PC-3 (cell line): ENCODE measurements at regions not wholly inside any gene's neighbourhood (a gene's known extent, or its start where the extent isn't known, plus 50 kb on each side); places are given as distances from the start of the nearest gene placed in this dataset.

ENCODE experiments used
- ATAC-seq: fragments of 200-7000 bp; cut with Tn5 transposase; 2 replicates; pipeline ENCODE4 v1.9.1; 2020; ENCODE audit warnings: mild to moderate bottlenecking, moderate library complexity
- BruUV-seq: library from RNA; stranded (reverse); fragments of 400-500 nt; replicated peaks from 2 replicates; lab custom pipeline; 2021; lab: Mats Ljungman, UMichigan
- CTCF ChIA-PET: fragments of 300-600 bp; sonication (Branson Sonifier 250); formaldehyde crosslinking; loops from one replicate; lab custom pipeline; 2022; ENCODE audit warnings: antibody characterized with exemption; lab: Charles Lee
- POLR2A ChIA-PET: fragments of 300-600 bp; sonication (Branson Sonifier 250); formaldehyde crosslinking; loops from one replicate; lab custom pipeline; 2022; ENCODE audit warnings: antibody characterized with exemption; ENCODE audit not compliant: unreplicated experiment; lab: Charles Lee
- DNase-seq: peaks from one replicate; pipeline ENCODE4 v3.0.0-alpha.2; 2015
- H2AFZ ChIP-seq: fragments of 300-600 bp; sonication (generic); 2 replicates; pipeline ENCODE4 v1.6.0; 2016; ENCODE audit warnings: antibody characterized with exemption, low read length
- H3F3A ChIP-seq: fragments of 300-600 bp; sonication (generic); one replicate; pipeline ENCODE4 v1.6.0; 2017; ENCODE audit warnings: antibody characterized with exemption, low read length, control low read depth, mild to moderate bottlenecking; ENCODE audit not compliant: unreplicated experiment
- H3K27ac ChIP-seq: fragments of 300-600 bp; sonication (generic); 2 replicates; pipeline ENCODE4 v1.5.1; 2016; ENCODE audit warnings: mild to moderate bottlenecking, low read length
- H3K27me3 ChIP-seq: fragments of 300-600 bp; sonication (generic); 2 replicates; pipeline ENCODE4 v1.6.1; 2016; ENCODE audit warnings: low read length, mixed read lengths
- H3K36me3 ChIP-seq: fragments of 300-600 bp; sonication (generic); 2 replicates; pipeline ENCODE4 v1.6.1; 2016; ENCODE audit warnings: low read depth, mixed run types, low read length, mixed read lengths
- H3K4me1 ChIP-seq: fragments of 300-600 bp; sonication (generic); 2 replicates; pipeline ENCODE4 v1.5.1; 2016; ENCODE audit warnings: low read length; ENCODE audit not compliant: insufficient read depth
- H3K4me2 ChIP-seq: fragments of 300-600 bp; sonication (generic); 2 replicates; pipeline ENCODE4 v1.6.0; 2016; ENCODE audit warnings: low read length
- H3K4me3 ChIP-seq: fragments of 300-600 bp; sonication (generic); 2 replicates; pipeline ENCODE4 v1.5.1; 2016; ENCODE audit warnings: mild to moderate bottlenecking, low read length, mixed read lengths
- H3K79me2 ChIP-seq: fragments of 300-600 bp; sonication (generic); 2 replicates; pipeline ENCODE4 v1.6.1; 2017; ENCODE audit warnings: low read length, mixed read lengths
- H3K9ac ChIP-seq: fragments of 300-600 bp; sonication (generic); 2 replicates; pipeline ENCODE4 v1.6.0; 2016; ENCODE audit warnings: mild to moderate bottlenecking, low read length
- H3K9me2 ChIP-seq: fragments of 300-600 bp; sonication (generic); replicated peaks from 2 replicates; pipeline ENCODE4 v1.6.1; 2016; ENCODE audit warnings: mixed run types, low read length, mixed read lengths
- H3K9me3 ChIP-seq: fragments of 300-600 bp; sonication (generic); 2 replicates; pipeline ENCODE4 v1.6.1; 2016; ENCODE audit warnings: low read length, mixed read lengths
- H4K20me1 ChIP-seq: fragments of 300-600 bp; sonication (generic); 2 replicates; pipeline ENCODE4 v1.6.1; 2016; ENCODE audit warnings: low read length, mixed read lengths
- EZH2 ChIP-seq: fragments of 300-600 bp; sonication (generic); IDR thresholded peaks from one replicate; pipeline ENCODE4 v1.6.1; 2017; ENCODE audit warnings: antibody characterized with exemption, mild to moderate bottlenecking, low read length; ENCODE audit not compliant: unreplicated experiment
- EZH2phosphoT487 ChIP-seq: fragments of 300-600 bp; sonication (generic); IDR thresholded peaks from 2 replicates; pipeline ENCODE4 v1.6.1; 2018; ENCODE audit warnings: mild to moderate bottlenecking, antibody characterized with exemption, low read length, borderline replicate concordance
- intact Hi-C: fragments of 100-400 bp; cut with micrococcal nuclease; formaldehyde crosslinking; loops from 2 replicates; pipeline ENCODE4 v1.9.0; 2023
- TF ChIP-seq, protein P1 (sequence below): fragments of 300-600 bp; sonication (generic); conservative IDR thresholded peaks from 2 replicates; pipeline ENCODE4 v1.5.1; 2017; ENCODE audit warnings: antibody characterized with exemption, low read depth, mild to moderate bottlenecking, low read length

GRCh38 chr10:53071505-53072125, 299.0 kb upstream of the MBL2 start:
- Histone ChIP-seq H3K4me2 (no peak overlapping the region), H3K9me3 (no peaks in the 10 kb centered on the region), H3K79me2 (no peaks in the 10 kb centered on the region), H3K4me3 (no peak overlapping the region), H3K9me2 (no peaks in the 10 kb centered on the region), H4K20me1 (no peaks in the 10 kb centered on the region), H3K27me3 (0 out of 2 replicates have a peak, but pooled peaks cover 5% of the 10 kb centered on the region), H2AFZ (no peak overlapping the region), H3K36me3 (no peaks in the 10 kb centered on the region), H3K27ac (no peak overlapping the region), H3F3A (no peaks in the 10 kb centered on the region), H3K9ac (no peak overlapping the region), H3K4me1 (0 out of 2 replicates have a peak, but pooled peaks cover 6% of the 10 kb centered on the region)
- intact Hi-C loops: no loop called here
- ChIA-PET POLR2A (no interaction called here), CTCF (no interaction called here)
- no peak for DNase-seq
- BruUV-seq: no TSS peak
- peak; percentile 65 for ATAC-seq
- no peak for TF ChIP-seq EZH2phosphoT487
- TF ChIP-seq, protein P1, sequence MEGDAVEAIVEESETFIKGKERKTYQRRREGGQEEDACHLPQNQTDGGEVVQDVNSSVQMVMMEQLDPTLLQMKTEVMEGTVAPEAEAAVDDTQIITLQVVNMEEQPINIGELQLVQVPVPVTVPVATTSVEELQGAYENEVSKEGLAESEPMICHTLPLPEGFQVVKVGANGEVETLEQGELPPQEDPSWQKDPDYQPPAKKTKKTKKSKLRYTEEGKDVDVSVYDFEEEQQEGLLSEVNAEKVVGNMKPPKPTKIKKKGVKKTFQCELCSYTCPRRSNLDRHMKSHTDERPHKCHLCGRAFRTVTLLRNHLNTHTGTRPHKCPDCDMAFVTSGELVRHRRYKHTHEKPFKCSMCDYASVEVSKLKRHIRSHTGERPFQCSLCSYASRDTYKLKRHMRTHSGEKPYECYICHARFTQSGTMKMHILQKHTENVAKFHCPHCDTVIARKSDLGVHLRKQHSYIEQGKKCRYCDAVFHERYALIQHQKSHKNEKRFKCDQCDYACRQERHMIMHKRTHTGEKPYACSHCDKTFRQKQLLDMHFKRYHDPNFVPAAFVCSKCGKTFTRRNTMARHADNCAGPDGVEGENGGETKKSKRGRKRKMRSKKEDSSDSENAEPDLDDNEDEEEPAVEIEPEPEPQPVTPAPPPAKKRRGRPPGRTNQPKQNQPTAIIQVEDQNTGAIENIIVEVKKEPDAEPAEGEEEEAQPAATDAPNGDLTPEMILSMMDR: no peak
- TF ChIP-seq EZH2: no peak

GRCh38 chr10:53069013-53069412, 296.4 kb upstream of the MBL2 start:
- no peak for TF ChIP-seq EZH2
- TF ChIP-seq, protein P1: no peak
- TF ChIP-seq EZH2phosphoT487: no peak
- H3K4me1 ChIP-seq: 0 out of 2 replicates have a peak, but pooled peaks cover 6% of the 10 kb centered on the region
- ATAC-seq (no peak), DNase-seq (no peak)
- POLR2A ChIA-PET: no interaction called here
- H2AFZ ChIP-seq: no peak overlapping the region
- intact Hi-C loops: no loop called here
- no peak overlapping the region for H3K27ac ChIP-seq
- H3K27me3 ChIP-seq: 0 out of 2 replicates have a peak, but pooled peaks cover 5% of the 10 kb centered on the region
- BruUV-seq: no TSS peak
- no peaks in the 10 kb centered on the region for H3K9me3 ChIP-seq
- H3K4me2 ChIP-seq: no peak overlapping the region
- CTCF ChIA-PET: no interaction called here
- no peaks in the 10 kb centered on the region for H3K79me2 ChIP-seq
- H3K36me3 ChIP-seq: no peaks in the 10 kb centered on the region
- H3K4me3 ChIP-seq: no peak overlapping the region
- H3F3A ChIP-seq: no peaks in the 10 kb centered on the region
- H3K9ac ChIP-seq: no peak overlapping the region
- no peaks in the 10 kb centered on the region for H3K9me2 ChIP-seq
- H4K20me1 ChIP-seq: no peaks in the 10 kb centered on the region

DNA sequence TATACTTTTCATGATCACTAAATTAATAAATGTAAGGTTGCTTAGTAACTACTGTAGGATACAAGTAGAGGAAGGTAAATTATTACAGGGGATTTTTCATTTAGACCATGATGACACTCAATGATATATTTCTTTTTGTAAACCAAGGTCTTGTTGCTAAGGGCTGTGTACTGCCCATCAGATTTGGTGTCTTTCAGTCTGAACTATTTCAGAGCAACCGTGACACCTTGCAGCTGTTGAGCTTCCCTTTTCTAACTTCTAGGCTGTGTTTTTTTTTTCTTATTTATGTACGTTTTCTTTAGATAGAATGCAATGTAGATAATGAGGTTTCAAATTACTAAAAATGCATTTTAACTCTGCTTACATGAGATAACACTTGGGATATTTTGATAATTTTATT, 292.0 kb upstream of the MBL2 start:
- no peaks in the 10 kb centered on the region for H4K20me1 ChIP-seq
- no peaks in the 10 kb centered on the region for H3F3A ChIP-seq
- ATAC-seq (no peak), DNase-seq (no peak)
- H3K4me3 ChIP-seq: no peak overlapping the region
- no peak overlapping the region for H2AFZ ChIP-seq
- H3K79me2 ChIP-seq: no peaks in the 10 kb centered on the region
- no peak overlapping the region for H3K27ac ChIP-seq
- no peaks in the 10 kb centered on the region for H3K4me1 ChIP-seq
- POLR2A ChIA-PET: no interaction called here
- no TSS peak for BruUV-seq
- H3K27me3 ChIP-seq: no peaks in the 10 kb centered on the region
- no peak overlapping the region for H3K9ac ChIP-seq
- TF ChIP-seq EZH2phosphoT487: no peak
- no peak for TF ChIP-seq EZH2
- TF ChIP-seq, protein P1: no peak
- no peaks in the 10 kb centered on the region for H3K9me2 ChIP-seq
- no peak overlapping the region for H3K4me2 ChIP-seq
- no peaks in the 10 kb centered on the region for H3K9me3 ChIP-seq
- CTCF ChIA-PET: no interaction called here
- no peaks in the 10 kb centered on the region for H3K36me3 ChIP-seq
- intact Hi-C loops: no loop called here
